GM13977 (cell line): ENCODE measurements at regions not wholly inside any gene's neighbourhood (a gene's known extent, or its start where the extent isn't known, plus 50 kb on each side); places are given as distances from the start of the nearest gene placed in this dataset.

Source experiments
- DNase-seq: peaks from one replicate; pipeline ENCODE4 v3.0.0; 2012; ENCODE audit warnings: low spot score
- CTCF ChIP-seq: IDR thresholded peaks from 2 replicates; pipeline ENCODE4 v1.5.1; 2012; ENCODE audit warnings: mild to moderate bottlenecking, control low read depth; ENCODE audit not compliant: insufficient read depth; ENCODE audit errors: extremely low read depth, missing control alignments
- in situ Hi-C: fragments of 300-500 bp; cut with MboI; formaldehyde crosslinking; loops from one replicate; pipeline ENCODE4 v1.12.0; 2022; ENCODE audit warnings: low sequenced_read_pairs, low pct_unique_long_range_greater_than_20kb, mixed read lengths, inconsistent platforms; ENCODE audit not compliant: unreplicated experiment

GRCh38 chr2:186950694-186951093, 101.7 kb upstream of the ZSWIM2 start:
- no peak for DNase-seq

GRCh38 chr2:186949726-186950256, 100.8 kb upstream of the ZSWIM2 start:
- no peak for TF ChIP-seq CTCF
- in situ Hi-C loops, result no loop called here
- no peak for DNase-seq

More at GRCh38 chr2:186950694-186951093, 101.7 kb upstream of the ZSWIM2 start:
- TF ChIP-seq CTCF, result no peak
- in situ Hi-C loops, result no loop called here

- no peak for TF ChIP-seq CTCF
- in situ Hi-C loops, result no loop called here
- DNase-seq, result no peak
Measured at GRCh38 chr2:186947516-186947915, 98.5 kb upstream of the ZSWIM2 start.

- no peak for TF ChIP-seq CTCF
- no peak for DNase-seq
- in situ Hi-C loops, result no loop called here
Measured at GRCh38 chr2:186946896-186947467, 98.0 kb upstream of the ZSWIM2 start.

- TF ChIP-seq CTCF, result no peak
- in situ Hi-C loops, result no loop called here
- no peak for DNase-seq
Measured at GRCh38 chr2:186941853-186942252, 92.9 kb upstream of the ZSWIM2 start.

GRCh38 chr2:186940463-186940862, 91.5 kb upstream of the ZSWIM2 start:
- in situ Hi-C loops, result no loop called here
- TF ChIP-seq CTCF, result no peak
- no peak for DNase-seq
